ENCODE measurements at regions not wholly inside any gene's neighbourhood (a gene's known extent, or its start where the extent isn't known, plus 50 kb on each side); places are given as distances from the start of the nearest gene placed in this dataset.
A peak's percentile ranks its signal among the peaks of the same experiment; 100 is the strongest.

DNA sequence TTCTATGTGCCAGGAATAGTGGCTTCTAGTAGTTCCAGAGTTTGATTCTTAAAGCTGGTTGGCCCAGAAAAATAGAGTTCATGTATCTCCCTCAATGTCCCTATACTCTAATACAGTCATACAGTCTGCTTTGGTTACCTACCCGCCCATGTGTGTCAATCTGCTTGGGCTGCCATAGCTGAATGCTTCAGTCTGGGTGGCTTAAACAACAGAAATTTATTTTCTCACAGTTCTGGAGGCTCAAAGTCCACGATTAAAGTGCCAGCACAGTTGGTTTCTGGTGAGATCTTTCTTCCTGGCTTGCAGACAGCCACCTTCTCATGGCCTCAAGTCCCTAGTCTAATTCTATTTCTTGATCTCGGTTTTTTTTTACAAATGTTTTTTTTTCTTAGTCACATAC lies 1739.0 kb downstream of the MAT2B start:
- no peak for ATAC-seq
- TF ChIP-seq, protein P1, sequence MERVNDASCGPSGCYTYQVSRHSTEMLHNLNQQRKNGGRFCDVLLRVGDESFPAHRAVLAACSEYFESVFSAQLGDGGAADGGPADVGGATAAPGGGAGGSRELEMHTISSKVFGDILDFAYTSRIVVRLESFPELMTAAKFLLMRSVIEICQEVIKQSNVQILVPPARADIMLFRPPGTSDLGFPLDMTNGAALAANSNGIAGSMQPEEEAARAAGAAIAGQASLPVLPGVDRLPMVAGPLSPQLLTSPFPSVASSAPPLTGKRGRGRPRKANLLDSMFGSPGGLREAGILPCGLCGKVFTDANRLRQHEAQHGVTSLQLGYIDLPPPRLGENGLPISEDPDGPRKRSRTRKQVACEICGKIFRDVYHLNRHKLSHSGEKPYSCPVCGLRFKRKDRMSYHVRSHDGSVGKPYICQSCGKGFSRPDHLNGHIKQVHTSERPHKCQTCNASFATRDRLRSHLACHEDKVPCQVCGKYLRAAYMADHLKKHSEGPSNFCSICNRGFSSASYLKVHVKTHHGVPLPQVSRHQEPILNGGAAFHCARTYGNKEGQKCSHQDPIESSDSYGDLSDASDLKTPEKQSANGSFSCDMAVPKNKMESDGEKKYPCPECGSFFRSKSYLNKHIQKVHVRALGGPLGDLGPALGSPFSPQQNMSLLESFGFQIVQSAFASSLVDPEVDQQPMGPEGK (CRISPR knock-in tag; IDR thresholded peaks at IDR 0.05; ENCODE audit: borderline replicate concordance) = no peak
- TF ChIP-seq ISL1 (CRISPR knock-in tag; IDR thresholded peaks at IDR 0.05) = no peak
- no peak for TF ChIP-seq ARNTL (CRISPR knock-in tag; IDR thresholded peaks at IDR 0.05; ENCODE audit: borderline replicate concordance, low read depth)
- TF ChIP-seq ZNF70 (CRISPR knock-in tag; IDR thresholded peaks at IDR 0.05) = no peak
- no peak for TF ChIP-seq ESRRG (CRISPR knock-in tag; IDR thresholded peaks at IDR 0.05)

DNA sequence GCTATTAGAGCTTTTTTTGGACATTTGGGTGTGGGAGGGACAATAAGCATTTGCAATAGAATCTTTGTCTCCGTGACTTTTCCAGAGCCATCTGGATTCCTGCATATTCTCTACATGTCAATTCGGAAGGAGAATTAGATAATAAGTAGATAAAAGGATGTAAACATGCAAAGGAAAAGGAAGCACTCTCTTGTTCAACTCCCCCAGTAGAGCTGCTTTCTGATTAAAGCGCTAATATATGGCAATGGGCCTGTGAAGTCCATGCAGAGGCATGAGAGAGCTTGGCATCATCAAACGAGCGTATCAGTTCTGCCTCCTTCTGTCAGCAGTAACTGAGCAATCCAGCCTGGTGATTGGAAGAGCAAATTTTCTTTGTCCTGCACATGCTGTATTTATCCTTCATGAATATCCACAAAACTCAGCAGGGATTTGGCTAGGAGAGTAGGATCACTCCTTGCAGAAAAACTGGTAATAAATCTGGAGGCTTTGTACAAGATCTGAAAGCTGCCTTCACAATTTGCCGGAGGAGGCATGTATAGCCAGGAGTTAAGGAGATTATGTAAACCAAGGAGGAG lies 1752.9 kb downstream of the MAT2B start:
- TF ChIP-seq ZFP3 (CRISPR knock-in tag; IDR thresholded peaks at IDR 0.05) = no peak
- TF ChIP-seq PPARA (CRISPR knock-in tag; IDR thresholded peaks at IDR 0.05; ENCODE audit: borderline replicate concordance) = peak; percentile 54; the same call in 1 of the 2 replicates
- TF ChIP-seq CSRNP3 (CRISPR knock-in tag; IDR thresholded peaks at IDR 0.05) = peak; percentile 88
- peak; percentile 94 for TF ChIP-seq ISL1 (CRISPR knock-in tag; IDR thresholded peaks at IDR 0.05)
- TF ChIP-seq ZNF8 (CRISPR knock-in tag; IDR thresholded peaks at IDR 0.05) = peak; percentile 67
- TF ChIP-seq ZNF565 (CRISPR knock-in tag; conservative IDR thresholded peaks at IDR 0.05; ENCODE audit: low read depth) = peak; percentile 83; the same call in 1 of the 2 replicates
- TF ChIP-seq ZFP30 (CRISPR knock-in tag; IDR thresholded peaks at IDR 0.05) = 0 out of 2 replicates have a peak, but pooled peaks have one; percentile 17
- no peak for TF ChIP-seq OSR1 (CRISPR knock-in tag; IDR thresholded peaks at IDR 0.05)
- peak; percentile 96 for TF ChIP-seq ESRRG (CRISPR knock-in tag; IDR thresholded peaks at IDR 0.05)
- TF ChIP-seq RARB (CRISPR knock-in tag; IDR thresholded peaks at IDR 0.05) = no peak
- TF ChIP-seq ZNF70 (CRISPR knock-in tag; IDR thresholded peaks at IDR 0.05) = peak; percentile 48; the same call in 1 of the 2 replicates
- peak; percentile 69; the same call in 1 of the 2 replicates for TF ChIP-seq CREB5 (CRISPR knock-in tag; IDR thresholded peaks at IDR 0.05; ENCODE audit: low read depth)
- TF ChIP-seq SNAI2 (CRISPR knock-in tag; IDR thresholded peaks at IDR 0.05) = peak; percentile 50; the same call in 1 of the 2 replicates
- no peak for TF ChIP-seq TOX (CRISPR knock-in tag; IDR thresholded peaks at IDR 0.05; ENCODE audit: borderline replicate concordance)
- TF ChIP-seq ARNTL (CRISPR knock-in tag; IDR thresholded peaks at IDR 0.05; ENCODE audit: borderline replicate concordance, low read depth) = peak; percentile 77; the same call in 1 of the 2 replicates
- TF ChIP-seq GLIS3 (CRISPR knock-in tag; IDR thresholded peaks at IDR 0.05) = peak; percentile 91
- TF ChIP-seq BACH2 (CRISPR knock-in tag; IDR thresholded peaks at IDR 0.05; ENCODE audit: borderline replicate concordance) = no peak
- no peak; the same call in 1 of the 2 replicates for TF ChIP-seq POU6F1 (CRISPR knock-in tag; IDR thresholded peaks at IDR 0.05; ENCODE audit: borderline replicate concordance, low read depth)
- peak; percentile 98 for TF ChIP-seq TSHZ2 (CRISPR knock-in tag; IDR thresholded peaks at IDR 0.05)
- TF ChIP-seq TCF4 (CRISPR knock-in tag; IDR thresholded peaks at IDR 0.05; ENCODE audit: borderline replicate concordance) = peak; percentile 100
- no peak for TF ChIP-seq ZC3H10 (CRISPR knock-in tag; IDR thresholded peaks at IDR 0.05)
- TF ChIP-seq CSDC2 (CRISPR knock-in tag; IDR thresholded peaks at IDR 0.05) = no peak
- TF ChIP-seq, protein P1 (CRISPR knock-in tag; IDR thresholded peaks at IDR 0.05; ENCODE audit: borderline replicate concordance) = no peak
- peak; percentile 49; the same call in 1 of the 3 replicates for ATAC-seq

All from SK-N-SH treated with all-trans-retinoic acid at 6 μM for 48 hours (cell line).